GM21786 (cell line): ENCODE measurements at regions not wholly inside any gene's neighbourhood (a gene's known extent, or its start where the extent isn't known, plus 50 kb on each side); places are given as distances from the start of the nearest gene placed in this dataset.
"Not testable (repeated sequence)": the region's sequence is repeated elsewhere in the genome, so short reads cannot be mapped to it uniquely, and the experiment has no call there.

Experiments used
- ATAC-seq: cut with Tn5 transposase; IDR thresholded peaks from one replicate; pipeline ENCODE4 v1.9.1; 2021; ENCODE audit not compliant: unreplicated experiment

DNA sequence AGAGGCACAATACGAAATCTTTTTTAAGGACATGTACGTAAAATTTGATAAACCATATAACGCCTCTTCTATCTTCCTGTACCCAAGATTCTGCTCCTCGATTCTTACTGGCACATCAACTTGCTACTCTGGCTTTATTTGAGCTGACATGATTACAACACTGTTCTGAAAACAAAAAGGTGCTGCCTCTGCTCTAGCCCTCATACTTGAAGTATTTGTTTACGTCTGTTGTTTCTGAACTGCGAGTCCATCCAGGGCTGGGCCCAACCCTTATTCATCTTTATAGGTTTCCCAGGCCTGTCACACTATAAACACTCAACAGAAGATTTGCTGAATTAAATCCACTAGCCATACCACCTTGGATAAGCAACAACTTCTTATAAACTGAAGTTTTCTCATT, 96.2 kb upstream of the SVIL start:
- no peak for ATAC-seq

DNA sequence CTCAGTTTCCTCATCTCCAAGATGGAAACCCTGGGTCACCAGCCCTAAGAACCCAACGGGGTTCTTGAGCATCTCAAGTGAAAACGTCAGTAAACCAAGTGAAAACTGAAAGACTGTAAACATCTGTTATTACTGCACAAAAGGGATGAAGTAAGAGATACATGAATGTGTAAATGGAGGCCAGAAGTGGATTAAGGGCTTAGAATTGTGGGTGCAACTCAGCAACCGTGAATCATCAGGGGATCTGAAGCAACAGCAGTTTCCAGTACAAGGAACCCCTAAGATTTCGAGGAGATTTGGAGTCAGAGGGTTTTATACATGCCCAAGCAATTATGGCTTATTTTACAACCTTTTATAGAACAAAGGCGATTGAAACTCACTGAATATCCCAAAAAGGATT, 95.7 kb upstream of the SVIL start:
- no peak for ATAC-seq

DNA sequence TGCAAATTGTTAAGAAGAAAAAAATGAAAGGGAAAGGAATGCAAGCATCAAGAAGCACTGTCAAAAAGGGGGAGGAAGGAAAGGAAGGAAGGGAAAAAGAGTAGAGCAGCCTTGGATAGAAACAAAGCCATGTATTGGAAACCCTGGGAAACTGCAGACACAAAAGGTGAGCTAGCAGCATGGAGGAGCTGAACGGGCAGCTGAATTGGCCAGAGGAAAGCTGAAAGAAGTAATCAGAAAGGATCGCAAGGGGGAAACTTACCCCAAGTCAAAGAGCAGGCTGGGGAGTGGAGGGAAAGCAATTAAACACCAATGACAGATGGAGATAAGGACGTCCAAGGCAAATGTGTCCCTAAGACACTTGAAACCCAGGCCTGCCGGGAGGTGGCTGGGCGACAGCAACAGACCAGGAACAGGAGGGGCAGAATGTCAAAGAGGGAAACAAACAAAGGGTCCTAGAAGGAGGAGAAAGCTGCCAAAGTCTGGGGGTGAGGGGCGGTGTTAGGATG, 93.8 kb upstream of the SVIL start:
- ATAC-seq = no peak

DNA sequence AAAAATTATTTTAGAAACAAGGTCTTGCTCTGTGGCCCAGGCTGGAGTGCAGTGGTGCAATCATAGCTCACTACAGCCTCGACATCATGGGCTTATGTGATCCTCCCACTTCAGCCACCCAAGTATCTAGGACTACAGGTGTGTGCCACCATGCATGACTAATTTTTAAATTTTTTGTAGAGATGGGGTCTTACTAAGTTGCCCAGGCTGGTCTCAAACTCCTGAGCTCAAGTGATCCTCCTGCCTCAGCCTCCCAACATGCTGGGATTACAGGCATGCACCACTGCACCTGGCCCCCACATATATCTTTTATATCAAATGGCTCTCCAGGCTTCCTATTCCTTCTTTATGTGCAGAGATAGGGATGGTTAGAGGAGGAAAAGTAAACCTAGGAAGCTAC, 91.2 kb upstream of the SVIL start:
- not testable (repeated sequence) for ATAC-seq

DNA sequence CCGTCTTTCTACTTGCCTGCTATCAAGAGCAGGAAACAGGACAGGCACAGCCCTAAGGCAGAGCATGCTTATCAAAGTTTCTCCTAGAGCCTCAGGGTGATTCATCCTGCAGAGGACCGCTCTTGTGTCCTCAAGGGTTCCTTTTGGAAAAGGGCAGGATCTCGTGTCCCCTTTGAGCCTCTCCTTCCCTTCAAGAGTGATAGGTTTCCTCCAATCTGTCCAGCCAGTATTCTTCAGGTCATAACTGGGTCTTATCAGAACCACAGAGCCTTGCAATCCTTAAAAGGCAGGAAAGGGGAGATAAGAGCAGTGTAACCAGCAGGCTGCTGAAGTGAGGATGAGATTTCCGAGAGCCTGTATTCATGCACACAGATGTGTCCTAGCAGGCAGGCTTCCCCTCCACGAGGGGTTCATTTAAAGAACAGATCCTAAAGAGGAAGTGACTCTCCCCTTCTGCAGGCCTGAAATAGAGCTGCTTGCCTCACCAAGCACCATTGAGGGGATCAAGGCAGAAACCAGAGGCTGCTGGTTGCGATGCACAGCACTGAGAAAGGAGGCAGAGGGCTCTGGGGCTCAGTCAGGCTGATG, 90.5 kb upstream of the SVIL start:
- ATAC-seq = no peak

DNA sequence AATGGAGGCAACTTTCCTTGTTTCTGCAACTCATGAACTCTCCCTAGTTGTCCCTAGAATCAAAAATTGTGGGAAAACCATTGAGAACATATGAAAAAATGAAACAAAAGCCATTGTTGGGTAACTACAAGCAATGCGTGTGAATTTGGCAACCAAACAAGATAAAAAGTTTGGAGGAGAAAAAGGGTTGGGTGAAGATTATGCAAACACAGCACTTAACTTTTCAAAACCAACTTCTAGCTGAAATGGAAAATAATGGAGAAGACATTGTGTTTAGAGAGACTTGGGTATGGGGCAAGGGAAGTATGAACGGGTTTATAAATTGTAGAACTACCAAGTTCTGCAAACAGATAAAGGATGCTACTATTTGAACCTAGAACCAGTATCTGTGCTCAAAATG, 89.0 kb upstream of the SVIL start:
- no peak for ATAC-seq

DNA sequence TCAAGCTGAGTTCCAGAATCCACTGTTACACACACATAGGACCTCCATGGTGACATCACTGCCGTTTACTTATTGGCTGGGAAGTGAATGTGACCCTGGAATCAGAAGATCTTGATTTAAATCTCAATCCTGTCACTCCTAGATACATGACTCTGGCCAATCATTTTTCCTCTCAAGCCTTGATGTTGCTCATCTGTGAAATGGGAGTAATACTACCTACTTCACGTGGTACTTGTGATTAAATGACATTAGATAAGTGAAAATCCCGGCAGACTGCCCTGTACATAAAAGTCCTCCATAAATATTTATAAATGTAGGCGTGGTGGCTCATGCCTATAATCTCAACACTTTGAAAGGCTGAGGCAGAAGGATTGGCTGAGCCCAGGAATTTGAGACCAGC, 88.0 kb upstream of the SVIL start:
- no peak for ATAC-seq

DNA sequence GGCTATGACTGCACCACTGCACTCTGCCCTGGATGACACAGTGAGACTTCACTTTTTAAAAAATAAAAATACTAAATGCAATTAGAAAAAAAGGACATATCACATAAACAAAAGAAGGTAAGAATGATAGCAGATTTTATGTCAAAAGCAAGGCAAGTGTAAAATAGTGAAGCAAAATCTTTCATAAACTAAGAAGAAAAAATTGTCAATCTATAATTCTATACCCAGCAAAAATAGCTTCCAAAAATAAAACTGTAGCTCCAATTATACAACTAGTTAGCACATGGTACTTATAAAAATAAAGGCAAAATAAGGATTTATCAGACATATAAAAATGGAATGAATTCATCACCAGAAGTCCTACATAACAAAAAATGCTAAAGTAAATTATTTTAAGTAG, 85.4 kb upstream of the SVIL start:
- ATAC-seq = no peak

DNA sequence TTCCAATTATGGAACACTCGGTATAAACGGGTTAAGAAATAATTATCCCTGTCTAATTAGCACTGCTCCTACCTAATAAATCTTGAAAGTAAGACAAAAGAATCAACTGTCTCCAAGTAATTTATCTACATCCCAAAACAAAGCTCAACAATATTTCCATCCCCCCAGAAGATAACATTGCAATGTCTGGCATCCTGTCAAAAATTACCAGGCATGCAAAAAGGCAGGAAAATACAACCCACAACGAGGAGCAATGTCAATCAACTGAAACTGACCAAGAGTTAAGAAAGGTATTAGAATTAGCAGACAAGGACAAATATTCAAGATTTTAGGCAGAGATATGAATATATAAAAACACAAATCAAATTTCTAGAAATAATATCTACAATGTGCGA, 84.5 kb upstream of the SVIL start:
- no peak for ATAC-seq

DNA sequence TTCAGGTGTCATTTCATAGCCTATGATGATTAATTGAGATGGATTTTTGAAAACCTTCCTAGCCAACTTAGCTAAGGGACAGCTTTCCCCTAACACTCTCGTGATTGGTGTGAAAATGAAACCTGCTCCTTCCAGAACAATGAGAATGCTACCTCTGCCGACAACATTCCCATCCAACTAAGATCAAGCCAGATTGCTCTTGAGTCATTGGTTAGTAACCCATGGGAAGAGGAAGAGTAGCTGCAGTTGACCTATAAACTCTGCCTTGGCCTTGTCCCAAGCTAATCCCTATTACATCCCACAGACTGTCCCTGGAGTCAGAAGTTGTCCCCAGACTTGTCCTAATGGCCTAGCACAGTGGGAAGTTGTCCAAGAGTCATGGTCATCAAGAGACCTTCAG, 80.5 kb upstream of the SVIL start:
- no peak for ATAC-seq

DNA sequence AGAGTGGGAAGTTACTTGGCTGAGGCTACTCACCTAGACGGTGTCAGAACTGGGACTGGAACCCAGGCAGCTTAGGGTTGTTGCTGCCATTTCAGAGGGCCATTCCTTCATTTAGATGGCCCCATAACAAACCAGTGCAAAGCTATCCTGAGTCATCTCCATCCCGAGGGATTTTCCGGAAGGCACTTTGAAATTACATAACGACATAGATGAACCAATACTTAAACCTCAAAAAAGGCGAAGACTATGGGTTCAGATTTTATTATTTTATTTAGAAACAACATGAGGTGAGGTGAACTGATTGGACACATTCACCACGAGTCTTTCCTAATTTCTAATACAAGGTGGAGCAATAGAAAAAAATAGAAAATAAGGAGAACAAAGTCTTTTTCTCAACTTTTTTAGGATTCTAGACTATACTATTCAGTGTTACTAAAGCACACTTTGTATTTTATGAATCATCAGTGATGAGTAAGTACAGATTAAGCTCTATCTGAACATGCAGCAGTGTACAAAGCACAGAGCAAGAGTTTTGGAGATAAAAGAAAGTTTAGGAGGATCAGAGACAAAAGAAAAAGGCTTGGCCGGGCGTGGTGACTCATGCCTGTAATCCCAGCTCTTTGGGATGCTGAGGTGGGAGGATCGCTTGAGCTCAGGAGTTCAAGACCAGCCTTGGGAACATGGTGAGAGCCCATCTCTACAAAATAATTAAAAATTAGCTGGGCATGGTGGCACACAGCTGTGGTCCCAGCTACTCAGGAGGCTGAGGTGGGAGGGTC, 79.5 kb upstream of the SVIL start:
- ATAC-seq = no peak

DNA sequence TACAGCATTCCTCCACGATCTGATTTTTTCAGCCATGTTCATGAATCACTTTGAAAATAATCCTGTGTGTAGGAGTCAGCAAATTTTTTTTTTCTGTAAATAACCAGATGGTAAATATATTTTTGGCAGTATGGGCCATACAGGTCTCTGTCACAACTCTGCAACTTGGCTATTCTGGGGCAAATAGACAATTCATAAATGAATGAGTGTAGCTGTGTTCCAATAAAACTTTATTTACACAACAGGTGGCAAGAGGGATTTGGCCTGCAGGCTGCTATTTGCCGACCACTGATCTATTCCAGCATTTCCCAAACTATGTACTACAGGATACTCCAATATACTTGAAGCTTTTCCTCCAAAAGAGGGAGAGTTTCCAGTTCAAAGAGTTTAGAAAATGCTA, 78.7 kb upstream of the SVIL start:
- ATAC-seq = no peak

DNA sequence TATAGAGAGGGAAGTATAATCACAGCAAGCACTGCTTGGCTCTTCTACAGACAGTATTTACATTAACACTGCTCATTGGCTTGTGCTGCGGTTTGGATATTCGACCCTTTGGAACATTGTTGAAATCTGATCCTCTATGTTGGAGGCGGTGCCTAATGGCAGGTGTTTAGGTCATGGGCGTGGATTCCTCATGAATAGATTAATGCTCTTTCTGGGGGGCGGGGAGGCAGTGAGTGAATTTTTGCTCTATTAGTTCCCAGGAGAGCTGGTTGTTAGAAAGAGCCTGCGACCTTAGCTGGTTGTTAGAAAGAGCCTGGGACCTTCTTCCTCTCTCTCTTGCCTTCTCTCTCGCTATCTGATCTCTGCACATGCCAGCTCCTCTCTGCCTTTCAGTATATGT, 77.3 kb upstream of the SVIL start:
- ATAC-seq = no peak

DNA sequence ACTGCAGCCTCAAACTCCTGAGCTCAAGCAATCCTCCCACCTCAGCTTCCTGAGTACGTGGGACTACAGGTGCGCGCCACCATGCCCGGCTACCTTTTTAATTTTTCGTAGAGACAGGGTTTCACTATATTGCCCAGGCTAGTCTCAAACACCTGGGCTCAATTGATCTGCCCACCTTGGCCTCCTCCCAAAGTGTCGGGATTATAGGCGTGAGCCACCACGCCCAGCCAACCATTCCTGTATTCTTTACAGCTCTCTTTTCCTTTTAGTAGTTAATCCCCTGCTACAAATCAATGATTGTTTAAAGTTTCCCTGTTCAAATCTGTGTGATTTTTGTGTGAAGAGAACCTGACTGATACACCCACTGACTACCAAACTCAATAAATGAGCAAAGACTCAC, 75.4 kb upstream of the SVIL start:
- no peak for ATAC-seq

DNA sequence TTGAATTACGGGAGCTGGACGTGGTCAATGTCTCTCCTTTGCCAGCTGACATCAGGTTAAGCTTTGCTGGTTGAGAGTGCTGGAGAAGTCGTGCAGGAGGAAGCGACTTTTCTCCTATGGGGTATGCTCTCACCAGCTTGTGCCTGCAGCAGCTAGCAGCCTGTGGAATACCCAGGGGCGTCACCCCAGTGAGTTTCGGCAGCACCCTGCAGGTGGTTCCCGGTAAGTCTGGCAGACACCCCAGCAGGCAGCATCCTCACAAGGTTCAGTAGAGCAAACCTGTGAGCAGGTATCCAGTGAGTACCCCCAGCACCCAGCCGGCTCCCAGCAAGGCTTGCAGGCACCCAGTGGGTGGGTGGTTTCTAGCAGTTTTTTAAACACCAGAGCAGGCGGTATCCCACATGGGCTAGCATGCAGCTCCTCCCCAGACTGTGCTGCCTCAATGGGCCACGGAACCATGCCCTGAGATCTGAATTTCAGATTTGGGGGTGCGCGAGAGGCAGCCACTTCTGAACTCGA, 74.8 kb upstream of the SVIL start:
- no peak for ATAC-seq

DNA sequence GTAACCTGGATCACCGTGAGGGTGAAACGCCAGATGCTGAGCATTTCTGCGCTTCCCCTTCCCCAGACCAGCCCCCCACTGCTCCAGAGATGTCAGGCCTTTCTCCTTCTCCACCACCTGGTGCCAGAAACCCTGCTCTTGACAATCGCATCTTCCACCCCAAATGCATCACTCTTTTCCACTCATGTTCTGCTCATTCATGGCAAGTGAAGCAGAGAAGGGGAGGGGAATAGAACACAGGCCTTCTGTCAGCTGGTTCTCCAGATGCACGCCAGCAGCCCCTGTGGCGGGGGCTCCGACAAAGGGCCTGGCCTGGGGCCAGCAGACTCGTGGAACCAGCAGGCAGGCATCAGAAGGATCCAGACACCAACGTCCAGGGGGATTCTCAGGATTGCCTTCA, 68.5 kb upstream of the SVIL start:
- ATAC-seq = no peak

DNA sequence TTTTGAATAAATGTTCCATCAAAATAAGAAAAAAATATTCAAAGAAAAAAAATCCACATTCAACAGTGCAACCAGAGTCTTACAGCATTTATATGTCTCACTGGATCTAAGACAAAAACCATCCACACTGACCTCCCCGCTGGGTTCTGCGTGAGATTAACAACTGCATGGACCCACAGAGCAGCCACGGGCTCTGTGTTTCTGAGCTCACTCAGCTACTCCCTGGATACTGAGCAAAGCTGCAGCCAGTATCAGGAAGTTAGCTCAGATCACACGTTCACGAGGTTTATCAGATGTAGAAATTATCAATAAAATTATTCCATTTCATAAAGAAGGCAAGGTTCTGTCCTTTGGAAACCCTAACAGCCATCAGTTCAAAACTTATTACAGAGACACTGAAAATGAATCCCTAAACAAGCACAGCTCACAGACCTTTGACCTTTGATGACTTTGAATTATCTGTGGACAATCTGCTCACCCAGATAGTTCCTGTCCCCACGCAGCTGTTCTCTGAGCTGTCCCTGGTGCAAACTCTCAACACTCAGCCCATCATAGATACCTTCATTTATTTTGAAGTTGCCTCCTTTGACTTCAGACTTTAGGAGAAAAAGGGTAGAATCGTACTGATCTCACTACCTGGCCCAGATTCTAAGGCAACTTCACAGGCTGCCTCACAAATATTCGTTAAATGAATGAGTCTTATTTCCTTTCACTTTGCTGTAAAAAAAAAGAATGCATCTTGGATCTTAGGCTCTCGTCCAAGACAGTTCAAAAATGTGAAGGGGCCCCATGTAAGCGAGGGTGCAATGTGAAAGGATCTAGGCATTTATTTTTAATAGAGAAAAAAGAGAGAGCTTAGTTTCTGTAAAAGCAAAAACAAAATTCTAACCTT, 67.7 kb upstream of the SVIL start:
- no peak for ATAC-seq

DNA sequence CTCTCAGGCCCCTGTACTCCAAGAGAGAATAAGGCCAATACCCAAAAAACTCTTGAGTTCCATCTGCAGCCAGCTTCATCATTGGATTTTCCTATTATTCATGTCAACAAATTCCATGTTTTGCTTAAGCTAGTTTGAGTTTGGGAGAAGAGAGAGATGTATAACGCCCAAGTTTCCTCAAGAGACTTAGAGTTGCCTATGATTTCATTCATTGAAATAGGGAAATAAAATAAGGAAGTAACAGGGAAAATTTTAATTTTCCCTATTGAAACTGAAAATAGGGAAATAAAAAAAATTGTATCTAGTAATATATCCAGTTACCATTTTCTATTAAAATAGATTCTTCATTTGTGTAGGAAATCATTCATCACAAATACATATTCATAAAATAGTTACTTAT, 66.5 kb upstream of the SVIL start:
- no peak for ATAC-seq

DNA sequence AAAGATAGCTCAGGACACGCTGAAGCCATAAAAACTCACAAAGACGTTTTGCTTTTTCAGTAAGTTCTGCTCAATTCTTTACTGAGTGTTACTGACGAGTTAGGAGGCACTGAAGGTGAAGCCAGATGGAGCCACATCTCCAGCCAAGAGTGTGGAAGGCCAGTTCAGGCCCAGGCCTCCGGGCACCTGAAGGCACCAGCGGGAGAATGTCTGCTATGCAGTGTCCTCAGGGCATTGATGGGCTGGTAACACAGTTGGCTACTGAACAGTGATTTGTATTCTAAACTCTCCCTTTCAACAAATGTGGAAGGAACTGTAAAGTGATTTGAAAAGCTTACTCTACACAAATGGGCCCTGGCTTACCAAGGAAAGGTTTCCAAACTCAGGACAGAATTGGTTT, 64.8 kb upstream of the SVIL start:
- ATAC-seq = no peak

DNA sequence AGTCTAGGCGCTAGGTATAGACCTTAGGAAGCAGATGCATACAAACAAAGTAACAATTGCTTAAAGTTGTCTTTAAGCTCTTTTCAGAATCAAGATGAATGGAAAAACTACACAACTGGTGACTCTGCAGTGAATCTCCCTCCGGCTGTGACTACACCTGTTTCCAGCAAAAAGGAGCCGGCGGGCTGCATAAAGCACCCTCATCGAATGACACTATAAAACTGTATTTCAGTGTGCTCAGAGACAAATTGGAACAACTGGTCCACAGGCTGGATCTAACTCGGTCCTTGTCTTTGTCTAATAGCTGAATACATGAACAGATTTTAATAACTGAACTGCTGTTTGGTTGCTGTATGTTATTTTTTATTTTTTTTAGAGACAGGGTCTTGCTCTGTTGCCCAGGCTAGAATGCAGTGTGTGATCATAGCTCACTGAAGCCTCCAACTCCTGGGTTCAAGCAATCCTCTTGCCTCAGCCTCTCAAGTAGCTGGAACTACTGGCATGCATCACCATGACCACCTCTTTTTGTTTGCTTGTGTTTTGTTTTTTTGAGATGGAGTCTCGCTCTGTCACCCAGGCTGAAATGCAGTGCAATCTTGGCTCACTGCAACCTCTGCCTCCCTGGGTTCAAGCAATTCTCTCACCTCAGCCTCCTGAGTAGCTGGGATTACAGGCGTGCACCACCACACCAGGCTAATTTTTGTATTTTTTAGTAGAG, 64.2 kb upstream of the SVIL start:
- no peak for ATAC-seq

DNA sequence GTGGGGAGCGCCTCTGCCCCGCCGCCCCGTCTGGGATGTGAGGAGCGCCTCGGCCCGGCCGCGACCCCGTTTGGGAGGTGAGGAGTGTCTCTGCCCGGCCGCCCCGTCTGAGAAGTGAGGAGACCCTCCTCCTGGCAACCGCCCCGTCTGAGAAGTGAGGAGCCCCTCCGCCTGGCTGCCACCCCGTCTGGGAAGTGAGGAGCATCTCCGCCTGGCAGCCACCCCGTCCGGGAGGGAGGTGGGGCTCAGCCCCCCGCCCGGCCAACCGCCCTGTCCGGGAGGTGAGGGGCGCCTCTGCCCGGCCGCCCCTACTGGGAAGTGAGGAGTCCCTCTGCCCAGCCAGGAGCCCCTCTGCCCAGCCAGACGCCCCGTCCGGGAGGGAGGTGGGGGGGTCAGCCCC, 61.8 kb upstream of the SVIL start:
- not testable (repeated sequence) for ATAC-seq
